Trophoblast cell (in vitro differentiated cells and primary cell): ENCODE measurements at regions not wholly inside any gene's neighbourhood (a gene's known extent, or its start where the extent isn't known, plus 50 kb on each side); places are given as distances from the start of the nearest gene placed in this dataset.
"Not testable (repeated sequence)": the region's sequence is repeated elsewhere in the genome, so short reads cannot be mapped to it uniquely, and the experiment has no call there.

ENCODE experiments used
- DNase-seq, 2 donors: peaks; one replicate each; pipeline ENCODE4 v3.0.0-alpha.2; 2016
- H2AFZ ChIP-seq: 2 replicates; pipeline ENCODE4 v1.6.1; 2013; ENCODE audit warnings: low read length, moderate library complexity, mild to moderate bottlenecking; ENCODE audit not compliant: insufficient read depth, poor library complexity
- H2AK5ac ChIP-seq: 2 replicates; pipeline ENCODE4 v1.6.1; 2013; ENCODE audit warnings: mild to moderate bottlenecking, low read length
- H2BK120ac ChIP-seq: 2 replicates; pipeline ENCODE4 v1.6.1; 2013; ENCODE audit warnings: low read length, mild to moderate bottlenecking, moderate library complexity; ENCODE audit not compliant: insufficient read depth, poor library complexity
- H2BK12ac ChIP-seq: 2 replicates; pipeline ENCODE4 v1.6.1; 2013; ENCODE audit warnings: mild to moderate bottlenecking, low read length, moderate library complexity
- H2BK5ac ChIP-seq: 2 replicates; pipeline ENCODE4 v1.6.1; 2013; ENCODE audit warnings: low read length, low read depth, moderate library complexity, mild to moderate bottlenecking; ENCODE audit not compliant: poor library complexity
- H3K14ac ChIP-seq: 2 replicates; pipeline ENCODE4 v1.6.1; 2013; ENCODE audit warnings: mild to moderate bottlenecking, low read length
- H3K18ac ChIP-seq: 2 replicates; pipeline ENCODE4 v1.6.1; 2013; ENCODE audit warnings: mild to moderate bottlenecking, low read length
- H3K23ac ChIP-seq: 2 replicates; pipeline ENCODE4 v1.6.1; 2013; ENCODE audit warnings: low read length
- H3K27ac ChIP-seq: 2 replicates; pipeline ENCODE4 v1.5.1; 2013; ENCODE audit warnings: low read depth, mild to moderate bottlenecking, inconsistent platforms, low read length, moderate library complexity
- H3K27me3 ChIP-seq: 2 replicates; pipeline ENCODE4 v1.6.1; 2013; ENCODE audit warnings: inconsistent platforms, mild to moderate bottlenecking, low read length, moderate library complexity; ENCODE audit not compliant: insufficient read depth
- H3K36me3 ChIP-seq, 2 experiments: 1 replicate in 1 of 2; 2 replicates in 1 of 2; pipeline ENCODE4 v1.6.1; 2013; ENCODE audit warnings: low read length in 2 of 2, mild to moderate bottlenecking in 2 of 2, moderate library complexity in 1 of 2; ENCODE audit not compliant: insufficient read depth in 2 of 2, control insufficient read depth in 1 of 2
- H3K4ac ChIP-seq: 2 replicates; pipeline ENCODE4 v1.6.1; 2013; ENCODE audit warnings: low read depth, mild to moderate bottlenecking, low read length, moderate library complexity
- H3K4me1 ChIP-seq, 2 experiments: 1 replicate in 1 of 2; 2 replicates in 1 of 2; pipeline ENCODE4 v1.6.1; 2013; ENCODE audit warnings: low read length in 2 of 2, mild to moderate bottlenecking in 2 of 2, moderate library complexity in 1 of 2; ENCODE audit not compliant: insufficient read depth in 2 of 2, control insufficient read depth in 1 of 2
- H3K4me2 ChIP-seq: 2 replicates; pipeline ENCODE4 v1.6.1; 2013; ENCODE audit warnings: inconsistent platforms, mild to moderate bottlenecking, low read length, moderate library complexity
- H3K4me3 ChIP-seq: 2 replicates; pipeline ENCODE4 v1.5.1; 2013; ENCODE audit warnings: mild to moderate bottlenecking, low read depth, low read length, inconsistent platforms
- H3K79me1 ChIP-seq: one replicate; pipeline ENCODE4 v1.6.1; 2013; ENCODE audit warnings: low read length
- H3K79me2 ChIP-seq: 2 replicates; pipeline ENCODE4 v1.6.1; 2013; ENCODE audit warnings: low read length, mild to moderate bottlenecking; ENCODE audit not compliant: control insufficient read depth, insufficient read depth, poor library complexity
- H3K9ac ChIP-seq: 2 replicates; pipeline ENCODE4 v1.6.1; 2013; ENCODE audit warnings: mild to moderate bottlenecking, low read length
- H3K9me3 ChIP-seq: 2 replicates; pipeline ENCODE4 v1.6.1; 2013; ENCODE audit warnings: low read depth, mild to moderate bottlenecking, control low read depth, inconsistent platforms, low read length; ENCODE audit not compliant: insufficient read depth
- H4K12ac ChIP-seq: 2 replicates; pipeline ENCODE4 v1.6.1; 2013; ENCODE audit warnings: low read depth, mild to moderate bottlenecking, low read length, moderate library complexity
- H4K8ac ChIP-seq: 2 replicates; pipeline ENCODE4 v1.6.1; 2013; ENCODE audit warnings: low read depth, mild to moderate bottlenecking, low read length, moderate library complexity
- H4K91ac ChIP-seq: one replicate; pipeline ENCODE4 v1.6.1; 2013; ENCODE audit warnings: low read depth, mild to moderate bottlenecking, low read length, moderate library complexity
- WGBS: extraction: QIAGEN DNeasy Blood & Tissue Kit; methylation state at CpG from one replicate; pipeline ENCODE4 v1.1.7; 2013; ENCODE audit warnings: missing lambda C conversion rate; ENCODE audit not compliant: insufficient read length, insufficient coverage; ENCODE audit errors: extremely low coverage; 5-methylcytosine and 5-hydroxymethylcytosine counted together

DNA sequence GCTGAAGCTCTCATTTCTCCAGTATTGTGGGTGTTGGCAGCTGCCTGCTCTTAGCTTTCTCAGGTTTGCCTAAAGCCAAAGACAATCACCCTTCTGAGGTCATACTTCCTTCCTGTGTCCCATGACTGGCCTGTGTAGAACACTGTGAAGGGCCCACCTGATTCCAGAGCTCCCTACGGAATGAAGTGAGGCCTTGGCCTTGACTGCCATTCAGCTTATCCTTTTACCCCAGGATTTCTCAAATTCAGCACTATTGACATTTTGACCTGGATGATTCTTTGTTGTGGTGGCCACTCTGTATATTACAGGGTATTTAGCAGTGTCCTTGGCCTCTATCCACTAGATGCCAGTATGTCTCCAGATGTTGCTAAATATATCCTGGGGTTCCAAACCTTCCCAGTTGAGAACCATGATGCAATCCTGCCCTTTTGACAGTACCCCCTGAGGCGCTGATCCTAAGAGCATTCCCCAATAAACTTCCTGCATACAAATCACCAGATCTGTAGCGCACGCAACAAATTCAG is 112.3 kb upstream of the KRR1 start:
- Histone ChIP-seq H3K9ac (no peak overlapping the region), H3K79me2 (no peaks in the 10 kb centered on the region), H3K27me3 (no peaks in the 10 kb centered on the region), H3K9me3 (no peaks in the 10 kb centered on the region), H2BK12ac (peak overlapping the region; percentile 98), H3K4me3 (no peak overlapping the region), H3K27ac (no peak overlapping the region), H4K8ac (peak overlapping the region; percentile 60), H3K4me2 (no peak overlapping the region), H3K4ac (no peak overlapping the region), H3K18ac (peak overlapping the region; percentile 78), H3K36me3 (no peaks in the 10 kb centered on the region), H4K12ac (peak overlapping the region; percentile 7), H2BK5ac (peak overlapping the region; percentile 63), H2AK5ac (peak overlapping the region; percentile 19), H3K23ac (no peak overlapping the region), H3K79me1 (peaks cover 5% of the 10 kb centered on the region), H3K4me1 (peaks cover 6 to 8% of the 10 kb centered on the region in 2 experiments), H3K14ac (peak overlapping the region; percentile 87), H2BK120ac (peak overlapping the region; percentile 80), H2AFZ (no peak overlapping the region), H4K91ac (peak overlapping the region; percentile 75)
- no CpG with 5 or more reads among the region's 4 CpGs for WGBS
- peak in 1 of 2 donors; percentile 17 for DNase-seq

- Histone ChIP-seq H2AK5ac (no peak overlapping the region), H3K4me3 (no peak overlapping the region), H2BK5ac (no peak overlapping the region), H3K18ac (no peak overlapping the region), H3K79me2 (no peaks in the 10 kb centered on the region), H3K9me3 (no peaks in the 10 kb centered on the region), H3K4me1 (peaks cover 6 to 8% of the 10 kb centered on the region in 2 experiments), H3K4ac (no peak overlapping the region), H3K23ac (no peak overlapping the region), H2AFZ (no peak overlapping the region), H3K9ac (no peak overlapping the region), H4K91ac (no peak overlapping the region), H2BK12ac (no peak overlapping the region), H3K27ac (no peak overlapping the region), H3K36me3 (no peaks in the 10 kb centered on the region), H2BK120ac (no peak overlapping the region), H3K79me1 (peaks cover 5% of the 10 kb centered on the region), H3K27me3 (no peaks in the 10 kb centered on the region), H4K12ac (no peak overlapping the region), H3K4me2 (no peak overlapping the region), H3K14ac (no peak overlapping the region), H4K8ac (no peak overlapping the region)
- no peak for DNase-seq
- no CpG with 5 or more reads among the region's 1 CpG for WGBS
Measured at GRCh38 chr12:75622492-75622891, 111.1 kb upstream of the KRR1 start.

DNA sequence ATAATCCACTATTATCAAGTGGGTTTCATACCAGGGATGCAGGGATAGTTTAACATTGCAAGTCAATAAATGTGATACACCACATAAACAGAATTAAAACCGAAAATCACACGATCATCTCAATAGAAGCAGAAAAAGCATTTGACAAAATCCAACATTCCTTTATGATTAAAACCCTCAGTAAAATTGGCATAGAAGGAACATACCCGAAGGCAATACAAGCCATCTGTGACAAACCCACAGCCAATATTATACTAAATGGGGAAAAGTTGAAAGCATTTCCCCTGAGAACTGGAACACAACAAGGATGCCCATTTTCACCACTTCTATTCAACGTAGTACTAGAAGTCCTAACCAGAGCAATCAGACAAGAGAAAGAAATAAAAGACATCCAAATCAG is 103.0 kb upstream of the KRR1 start:
- H2BK5ac ChIP-seq, H3K79me2 ChIP-seq, H3K14ac ChIP-seq, H3K23ac ChIP-seq, H3K18ac ChIP-seq, H3K79me1 ChIP-seq, H2AFZ ChIP-seq, H3K4me2 ChIP-seq, H3K4me1 ChIP-seq, H3K9me3 ChIP-seq, H2BK12ac ChIP-seq, DNase-seq, H3K36me3 ChIP-seq, H3K27ac ChIP-seq, H2BK120ac ChIP-seq, H3K27me3 ChIP-seq, H2AK5ac ChIP-seq, H3K4me3 ChIP-seq, H4K12ac ChIP-seq, H3K9ac ChIP-seq, H4K91ac ChIP-seq, H4K8ac ChIP-seq, H3K4ac ChIP-seq: not testable (repeated sequence)
- no CpG with 5 or more reads among the region's 4 CpGs for WGBS

- Histone ChIP-seq H3K23ac (no peak overlapping the region), H3K27me3 (no peaks in the 10 kb centered on the region), H2AK5ac (no peak overlapping the region), H3K9me3 (no peaks in the 10 kb centered on the region), H3K79me1 (no peaks in the 10 kb centered on the region), H3K4me3 (no peak overlapping the region), H3K4me1 (no peaks in the 10 kb centered on the region), H4K8ac (no peak overlapping the region), H3K79me2 (no peaks in the 10 kb centered on the region), H3K4ac (no peak overlapping the region), H4K12ac (no peak overlapping the region), H2BK12ac (no peak overlapping the region), H3K9ac (no peak overlapping the region), H3K27ac (no peak overlapping the region), H2BK5ac (no peak overlapping the region), H3K18ac (no peak overlapping the region), H2AFZ (no peak overlapping the region), H4K91ac (no peak overlapping the region), H3K4me2 (no peak overlapping the region), H3K36me3 (no peaks in the 10 kb centered on the region), H2BK120ac (no peak overlapping the region), H3K14ac (no peak overlapping the region)
- DNase-seq = no peak
- no CpG with 5 or more reads among the region's 4 CpGs for WGBS
Measured at GRCh38 chr12:75613981-75614380, 102.6 kb upstream of the KRR1 start.
